Naive B cell (primary cell): ENCODE measurements at regions not wholly inside any gene's neighbourhood (a gene's known extent, or its start where the extent isn't known, plus 50 kb on each side); places are given as distances from the start of the nearest gene placed in this dataset.
"Not testable (repeated sequence)": the region's sequence is repeated elsewhere in the genome, so short reads cannot be mapped to it uniquely, and the experiment has no call there.

Source experiments
- ATAC-seq, 2 donors: fragments of 150-1000 bp; cut with Tn5 transposase; 2 replicates each; pipeline ENCODE4 v1.10.0; 2021; ENCODE audit warnings: low read depth in 2 of 2, mild to moderate bottlenecking in 2 of 2, moderate library complexity in 2 of 2
- DNase-seq: peaks from one replicate; pipeline ENCODE4 v3.0.0; 2022
- H3K27ac Mint-ChIP-seq, 6 donors: one replicate each; pipeline ENCODE4 v1.8.0; 2020 to 2022; ENCODE audit warnings: mild to moderate bottlenecking in 6 of 6, mixed read lengths in 6 of 6, moderate library complexity in 5 of 6, inconsistent platforms in 2 of 6
- H3K27me3 Mint-ChIP-seq, 3 donors: one replicate each; pipeline ENCODE4 v1.8.0; 2021 to 2022; ENCODE audit warnings: mixed read lengths in 3 of 3, mild to moderate bottlenecking in 1 of 3
- H3K36me3 Mint-ChIP-seq, 2 donors: one replicate each; pipeline ENCODE4 v1.8.0; 2020 to 2022; ENCODE audit warnings: mixed read lengths in 2 of 2, inconsistent platforms in 1 of 2, mild to moderate bottlenecking in 1 of 2
- H3K4me1 Mint-ChIP-seq, 3 donors: one replicate each; pipeline ENCODE4 v1.8.0; 2020 to 2022; ENCODE audit warnings: mixed read lengths in 3 of 3, inconsistent platforms in 1 of 3, mild to moderate bottlenecking in 1 of 3, moderate library complexity in 1 of 3
- H3K4me3 Mint-ChIP-seq, 8 donors: one replicate each; pipeline ENCODE4 v1.8.0; 2020 to 2022; ENCODE audit warnings: mild to moderate bottlenecking in 8 of 8, mixed read lengths in 8 of 8, moderate library complexity in 8 of 8, inconsistent platforms in 2 of 8
- H3K9me3 Mint-ChIP-seq, 7 donors: one replicate each; pipeline ENCODE4 v1.8.0; 2020 to 2022; ENCODE audit warnings: mixed read lengths in 7 of 7, mild to moderate bottlenecking in 5 of 7, inconsistent platforms in 2 of 7, moderate library complexity in 1 of 7

GRCh38 chr10:53697038-53697437 lies 924.5 kb upstream of the MBL2 start:
- Mint-ChIP-seq H3K4me3 (no peak overlapping the region), H3K36me3 (no peaks in the 10 kb centered on the region), H3K27me3 (no peaks in the 10 kb centered on the region), H3K9me3 (peaks cover 0 to 8% (median 2%) of the 10 kb centered on the region in 7 donors), H3K27ac (no peak overlapping the region), H3K4me1 (no peaks in the 10 kb centered on the region)
- DNase-seq (no peak), ATAC-seq (no peak)

- Mint-ChIP-seq H3K4me1 (no peaks in the 10 kb centered on the region), H3K9me3 (peaks cover 0 to 7% (median 0%) of the 10 kb centered on the region in 7 donors), H3K27me3 (no peaks in the 10 kb centered on the region), H3K36me3 (no peaks in the 10 kb centered on the region), H3K4me3 (no peak overlapping the region), H3K27ac (no peak overlapping the region)
- DNase-seq (no peak), ATAC-seq (no peak)
These were observed 918.1 kb upstream of the MBL2 start for GRCh38 chr10:53690524-53691240.

- Mint-ChIP-seq H3K4me3 (no peak overlapping the region), H3K9me3 (peaks cover 0 to 6% (median 0%) of the 10 kb centered on the region in 7 donors), H3K4me1 (no peaks in the 10 kb centered on the region), H3K36me3 (no peaks in the 10 kb centered on the region), H3K27ac (no peak overlapping the region), H3K27me3 (no peaks in the 10 kb centered on the region)
- no peak for ATAC-seq
- DNase-seq: no peak
These were observed 915.2 kb upstream of the MBL2 start for GRCh38 chr10:53687800-53688199.

- DNase-seq: no peak
- H3K27ac Mint-ChIP-seq: no peak overlapping the region
- H3K36me3 Mint-ChIP-seq: no peaks in the 10 kb centered on the region
- peaks cover 0 to 1% (median 0%) of the 10 kb centered on the region in 7 donors for H3K9me3 Mint-ChIP-seq
- H3K4me3 Mint-ChIP-seq: no peak overlapping the region
- ATAC-seq: no peak
- no peaks in the 10 kb centered on the region for H3K4me1 Mint-ChIP-seq
- no peaks in the 10 kb centered on the region for H3K27me3 Mint-ChIP-seq
These were observed 910.3 kb upstream of the MBL2 start for GRCh38 chr10:53682885-53683284.

GRCh38 chr10:53682458-53682857 lies 909.9 kb upstream of the MBL2 start:
- no peaks in the 10 kb centered on the region for H3K36me3 Mint-ChIP-seq
- H3K4me1 Mint-ChIP-seq: no peaks in the 10 kb centered on the region
- no peak overlapping the region for H3K4me3 Mint-ChIP-seq
- DNase-seq (no peak), ATAC-seq (no peak)
- peaks cover 0 to 1% (median 0%) of the 10 kb centered on the region in 7 donors for H3K9me3 Mint-ChIP-seq
- no peaks in the 10 kb centered on the region for H3K27me3 Mint-ChIP-seq
- no peak overlapping the region for H3K27ac Mint-ChIP-seq

GRCh38 chr10:53679666-53680065 lies 907.1 kb upstream of the MBL2 start:
- H3K9me3 Mint-ChIP-seq: no peaks in the 10 kb centered on the region
- H3K4me1 Mint-ChIP-seq: no peaks in the 10 kb centered on the region
- no peaks in the 10 kb centered on the region for H3K27me3 Mint-ChIP-seq
- DNase-seq: no peak
- no peaks in the 10 kb centered on the region for H3K36me3 Mint-ChIP-seq
- H3K27ac Mint-ChIP-seq: no peak overlapping the region
- no peak overlapping the region for H3K4me3 Mint-ChIP-seq
- no peak for ATAC-seq

GRCh38 chr10:53675177-53675576 lies 902.6 kb upstream of the MBL2 start:
- DNase-seq (no peak), ATAC-seq (no peak)
- Mint-ChIP-seq H3K36me3 (no peaks in the 10 kb centered on the region), H3K4me1 (no peaks in the 10 kb centered on the region), H3K27ac (no peak overlapping the region), H3K4me3 (no peak overlapping the region), H3K9me3 (peaks cover 0 to 3% (median 0%) of the 10 kb centered on the region in 7 donors), H3K27me3 (no peaks in the 10 kb centered on the region)

GRCh38 chr10:53667063-53667462 lies 894.5 kb upstream of the MBL2 start:
- Mint-ChIP-seq H3K27me3 (no peaks in the 10 kb centered on the region), H3K36me3 (no peaks in the 10 kb centered on the region), H3K27ac (no peak overlapping the region), H3K4me1 (no peaks in the 10 kb centered on the region), H3K9me3 (peaks cover 0 to 12% (median 5%) of the 10 kb centered on the region in 7 donors), H3K4me3 (no peak overlapping the region)
- ATAC-seq (no peak), DNase-seq (no peak)

- no peaks in the 10 kb centered on the region for H3K36me3 Mint-ChIP-seq
- no peaks in the 10 kb centered on the region for H3K4me1 Mint-ChIP-seq
- H3K27me3 Mint-ChIP-seq: no peaks in the 10 kb centered on the region
- peaks cover 0 to 12% (median 6%) of the 10 kb centered on the region in 7 donors for H3K9me3 Mint-ChIP-seq
- H3K27ac Mint-ChIP-seq: no peak overlapping the region
- H3K4me3 Mint-ChIP-seq: no peak overlapping the region
- ATAC-seq: no peak
- DNase-seq: no peak
These were observed 891.9 kb upstream of the MBL2 start for GRCh38 chr10:53664282-53665019.

GRCh38 chr10:53650794-53651193 lies 878.2 kb upstream of the MBL2 start:
- H3K4me3 Mint-ChIP-seq: no peak overlapping the region
- no peaks in the 10 kb centered on the region for H3K36me3 Mint-ChIP-seq
- DNase-seq: no peak
- no peak for ATAC-seq
- peaks cover 0 to 2% (median 0%) of the 10 kb centered on the region in 7 donors for H3K9me3 Mint-ChIP-seq
- no peaks in the 10 kb centered on the region for H3K4me1 Mint-ChIP-seq
- no peak overlapping the region for H3K27ac Mint-ChIP-seq
- H3K27me3 Mint-ChIP-seq: no peaks in the 10 kb centered on the region

- H3K36me3 Mint-ChIP-seq, H3K27me3 Mint-ChIP-seq, H3K4me3 Mint-ChIP-seq, H3K4me1 Mint-ChIP-seq, ATAC-seq, DNase-seq, H3K27ac Mint-ChIP-seq, H3K9me3 Mint-ChIP-seq: not testable (repeated sequence)
These were observed 874.6 kb upstream of the MBL2 start for GRCh38 chr10:53647221-53647620.

GRCh38 chr10:53646525-53646924 lies 873.9 kb upstream of the MBL2 start:
- no peak for DNase-seq
- Mint-ChIP-seq H3K27me3 (no peaks in the 10 kb centered on the region), H3K4me1 (no peaks in the 10 kb centered on the region), H3K4me3 (no peak overlapping the region), H3K27ac (no peak overlapping the region), H3K9me3 (peaks cover 0 to 3% (median 0%) of the 10 kb centered on the region in 7 donors), H3K36me3 (no peaks in the 10 kb centered on the region)
- no peak for ATAC-seq

GRCh38 chr10:53645951-53646350 lies 873.4 kb upstream of the MBL2 start:
- H3K4me1 Mint-ChIP-seq: no peaks in the 10 kb centered on the region
- no peak for ATAC-seq
- peaks cover 0 to 3% (median 0%) of the 10 kb centered on the region in 7 donors for H3K9me3 Mint-ChIP-seq
- H3K4me3 Mint-ChIP-seq: no peak overlapping the region
- no peaks in the 10 kb centered on the region for H3K27me3 Mint-ChIP-seq
- H3K36me3 Mint-ChIP-seq: no peaks in the 10 kb centered on the region
- no peak for DNase-seq
- no peak overlapping the region for H3K27ac Mint-ChIP-seq

- DNase-seq (no peak), ATAC-seq (no peak)
- H3K4me3 Mint-ChIP-seq: no peak overlapping the region
- no peaks in the 10 kb centered on the region for H3K27me3 Mint-ChIP-seq
- H3K27ac Mint-ChIP-seq: no peak overlapping the region
- no peaks in the 10 kb centered on the region for H3K36me3 Mint-ChIP-seq
- H3K4me1 Mint-ChIP-seq: no peaks in the 10 kb centered on the region
- peaks cover 0 to 8% (median 5%) of the 10 kb centered on the region in 7 donors for H3K9me3 Mint-ChIP-seq
These were observed 865.4 kb upstream of the MBL2 start for GRCh38 chr10:53638006-53638405.
